Fibroblast of lung (primary cell): ENCODE measurements at regions not wholly inside any gene's neighbourhood (a gene's known extent, or its start where the extent isn't known, plus 50 kb on each side); places are given as distances from the start of the nearest gene placed in this dataset.

Experiments
- DNase-seq, 2 donors: peaks; one replicate each; pipeline versions ENCODE4 v3.0.0 to v3.0.0-alpha.2; 2010; ENCODE audit warnings: low read depth in 2 of 2
- H2AFZ ChIP-seq: 2 replicates; pipeline ENCODE4 v1.5.1; 2012; ENCODE audit warnings: low read length, control low read depth, inconsistent platforms
- H3K27ac ChIP-seq: 2 replicates; pipeline ENCODE4 v1.5.1; 2011; ENCODE audit warnings: low read length, control low read depth; ENCODE audit not compliant: insufficient read depth
- H3K27me3 ChIP-seq: 2 replicates; pipeline ENCODE4 v1.5.1; 2011; ENCODE audit warnings: mild to moderate bottlenecking, low read length; ENCODE audit not compliant: control insufficient read depth, insufficient read depth
- H3K36me3 ChIP-seq: 2 replicates; pipeline ENCODE4 v1.5.1; 2011; ENCODE audit warnings: low read length; ENCODE audit not compliant: control insufficient read depth, insufficient read depth
- H3K4me1 ChIP-seq: 2 replicates; pipeline ENCODE4 v1.5.1; 2011; ENCODE audit warnings: low read length; ENCODE audit not compliant: control insufficient read depth, insufficient read depth; ENCODE audit errors: extremely low read depth
- H3K4me2 ChIP-seq: 2 replicates; pipeline ENCODE4 v1.5.1; 2011; ENCODE audit warnings: low read length, control low read depth; ENCODE audit not compliant: insufficient read depth; ENCODE audit errors: extremely low read depth
- H3K4me3 ChIP-seq, 4 experiments: fragments of 200-600 bp in 1 of 4; sonication (generic) in 1 of 4; replicated peaks in 1 of 4; 2 replicates each; pipeline ENCODE4 v1.5.1; 2011 to 2016; ENCODE audit warnings: low read length in 4 of 4, low read depth in 3 of 4, mild to moderate bottlenecking in 3 of 4, control low read depth in 2 of 4, inconsistent platforms in 1 of 4, mixed read lengths in 1 of 4; ENCODE audit not compliant: insufficient read depth in 1 of 4; ENCODE audit errors: control extremely low read depth in 1 of 4
- H3K79me2 ChIP-seq: 2 replicates; pipeline ENCODE4 v1.5.1; 2012; ENCODE audit warnings: mild to moderate bottlenecking, low read length, inconsistent platforms; ENCODE audit not compliant: control insufficient read depth, insufficient read depth
- H3K9ac ChIP-seq: 2 replicates; pipeline ENCODE4 v1.5.1; 2011; ENCODE audit warnings: mild to moderate bottlenecking, low read length, control low read depth; ENCODE audit not compliant: insufficient read depth
- H3K9me3 ChIP-seq: 2 replicates; pipeline ENCODE4 v1.5.1; 2012; ENCODE audit warnings: low read depth, low read length; ENCODE audit not compliant: control insufficient read depth, insufficient read depth
- H4K20me1 ChIP-seq: 2 replicates; pipeline ENCODE4 v1.5.1; 2011; ENCODE audit warnings: low read length; ENCODE audit not compliant: control insufficient read depth, insufficient read depth; ENCODE audit errors: extremely low read depth
- EZH2 ChIP-seq: IDR thresholded peaks from 2 replicates; pipeline ENCODE4 v1.5.1; 2012; ENCODE audit warnings: low read length, control low read depth, mild to moderate bottlenecking; ENCODE audit errors: missing control alignments
- TF ChIP-seq, protein P1 (sequence below), 2 donors: IDR thresholded peaks in 1 of 2; conservative IDR thresholded peaks in 1 of 2; 1 replicate in 1 of 2; 2 replicates in 1 of 2; pipeline ENCODE4 v1.5.1; 2011 to 2012; ENCODE audit warnings: low read length in 2 of 2, control low read depth in 1 of 2, inconsistent platforms in 1 of 2, low read depth in 1 of 2, mild to moderate bottlenecking in 1 of 2

GRCh38 chr9:29389421-29389820 lies 1816.1 kb upstream of the C9orf72 start:
- Histone ChIP-seq H3K27ac (no peak overlapping the region), H2AFZ (no peak overlapping the region), H3K36me3 (no peaks in the 10 kb centered on the region), H3K4me2 (no peak overlapping the region), H3K9me3 (no peaks in the 10 kb centered on the region), H4K20me1 (no peaks in the 10 kb centered on the region), H3K27me3 (no peaks in the 10 kb centered on the region), H3K9ac (no peak overlapping the region), H3K4me1 (no peaks in the 10 kb centered on the region), H3K79me2 (no peaks in the 10 kb centered on the region), H3K4me3 (no peak overlapping the region)
- TF ChIP-seq, protein P1, sequence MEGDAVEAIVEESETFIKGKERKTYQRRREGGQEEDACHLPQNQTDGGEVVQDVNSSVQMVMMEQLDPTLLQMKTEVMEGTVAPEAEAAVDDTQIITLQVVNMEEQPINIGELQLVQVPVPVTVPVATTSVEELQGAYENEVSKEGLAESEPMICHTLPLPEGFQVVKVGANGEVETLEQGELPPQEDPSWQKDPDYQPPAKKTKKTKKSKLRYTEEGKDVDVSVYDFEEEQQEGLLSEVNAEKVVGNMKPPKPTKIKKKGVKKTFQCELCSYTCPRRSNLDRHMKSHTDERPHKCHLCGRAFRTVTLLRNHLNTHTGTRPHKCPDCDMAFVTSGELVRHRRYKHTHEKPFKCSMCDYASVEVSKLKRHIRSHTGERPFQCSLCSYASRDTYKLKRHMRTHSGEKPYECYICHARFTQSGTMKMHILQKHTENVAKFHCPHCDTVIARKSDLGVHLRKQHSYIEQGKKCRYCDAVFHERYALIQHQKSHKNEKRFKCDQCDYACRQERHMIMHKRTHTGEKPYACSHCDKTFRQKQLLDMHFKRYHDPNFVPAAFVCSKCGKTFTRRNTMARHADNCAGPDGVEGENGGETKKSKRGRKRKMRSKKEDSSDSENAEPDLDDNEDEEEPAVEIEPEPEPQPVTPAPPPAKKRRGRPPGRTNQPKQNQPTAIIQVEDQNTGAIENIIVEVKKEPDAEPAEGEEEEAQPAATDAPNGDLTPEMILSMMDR (conservative IDR thresholded peaks at IDR 0.05 in 1 of 2, IDR thresholded peaks at IDR 0.05 in 1 of 2; ENCODE audit: low read depth in 1 of 2, low read length in 2 of 2), result no peak
- no peak for TF ChIP-seq EZH2
- DNase-seq, result no peak

DNA sequence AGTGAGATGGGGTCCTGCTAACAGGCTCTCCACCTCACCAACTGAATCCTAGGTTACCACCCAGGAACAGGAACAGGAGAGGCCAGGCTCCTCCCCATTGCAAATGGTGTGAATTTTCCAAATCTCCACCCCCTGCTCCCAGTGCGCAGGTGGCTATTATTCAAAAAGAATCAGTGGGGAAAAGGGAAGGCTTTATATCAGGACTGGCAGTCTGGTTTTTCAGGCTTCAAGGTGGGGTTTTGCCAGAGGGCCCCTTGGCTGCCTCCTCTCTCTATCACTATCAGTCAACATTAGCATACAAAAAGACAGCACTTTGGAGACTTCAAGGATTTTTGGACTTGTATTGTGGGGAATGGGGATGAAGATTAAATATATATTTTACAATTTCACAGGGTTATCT lies 1817.6 kb upstream of the C9orf72 start:
- H3K4me1 ChIP-seq, result no peaks in the 10 kb centered on the region
- H3K27me3 ChIP-seq, result no peaks in the 10 kb centered on the region

DNA sequence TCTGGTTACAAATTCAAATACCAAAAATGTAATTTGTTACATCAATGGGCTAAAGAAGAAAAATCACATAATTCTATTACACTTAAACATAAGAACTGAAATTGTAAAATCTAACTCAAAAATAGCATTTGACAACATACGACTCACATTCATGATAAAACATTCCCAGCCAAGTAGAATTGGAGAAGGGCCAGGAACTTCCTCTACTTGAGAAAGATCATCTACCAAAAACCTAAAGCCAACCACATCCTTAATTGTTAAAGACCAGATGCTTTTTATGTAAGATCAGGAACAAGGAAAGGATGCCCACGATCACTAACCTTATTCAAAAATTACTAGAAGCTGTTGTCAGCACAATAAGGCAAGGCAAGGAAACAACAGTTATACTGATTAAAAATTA lies 1819.8 kb upstream of the C9orf72 start:
- TF ChIP-seq EZH2, result no peak
- TF ChIP-seq, protein P1 (conservative IDR thresholded peaks at IDR 0.05 in 1 of 2, IDR thresholded peaks at IDR 0.05 in 1 of 2; ENCODE audit: low read depth in 1 of 2, low read length in 2 of 2), result no peak
- H3K4me3 ChIP-seq, result no peak overlapping the region
- no peaks in the 10 kb centered on the region for H3K36me3 ChIP-seq
- no peaks in the 10 kb centered on the region for H3K79me2 ChIP-seq
- H2AFZ ChIP-seq, result no peak overlapping the region
- no peak overlapping the region for H3K4me2 ChIP-seq
- H3K27me3 ChIP-seq, result no peaks in the 10 kb centered on the region
- no peaks in the 10 kb centered on the region for H4K20me1 ChIP-seq
- H3K9ac ChIP-seq, result no peak overlapping the region
- peak in 1 of 2 donors; percentile 3 for DNase-seq
- H3K9me3 ChIP-seq, result no peaks in the 10 kb centered on the region
- H3K27ac ChIP-seq, result no peak overlapping the region
- no peaks in the 10 kb centered on the region for H3K4me1 ChIP-seq

More for the DNA sequence above, 1817.6 kb upstream of the C9orf72 start:
- Histone ChIP-seq H4K20me1 (no peaks in the 10 kb centered on the region), H3K4me3 (no peak overlapping the region), H3K4me2 (no peak overlapping the region), H3K36me3 (no peaks in the 10 kb centered on the region), H3K9me3 (no peaks in the 10 kb centered on the region), H3K79me2 (no peaks in the 10 kb centered on the region), H3K27ac (no peak overlapping the region), H3K9ac (no peak overlapping the region), H2AFZ (no peak overlapping the region)
- no peak for TF ChIP-seq EZH2
- TF ChIP-seq, protein P1 (conservative IDR thresholded peaks at IDR 0.05 in 1 of 2, IDR thresholded peaks at IDR 0.05 in 1 of 2; ENCODE audit: low read depth in 1 of 2, low read length in 2 of 2), result no peak
- no peak for DNase-seq
